T-cell (primary cell): ENCODE measurements at regions not wholly inside any gene's neighbourhood (a gene's known extent, or its start where the extent isn't known, plus 50 kb on each side); places are given as distances from the start of the nearest gene placed in this dataset.

Experiments used
- ATAC-seq, 4 experiments: fragments of 200-7000 bp in 3 of 4; fragments of 150-1000 bp in 1 of 4; cut with Tn5 transposase; replicated peaks in 1 of 4; 1 replicate in 3 of 4; 2 replicates in 1 of 4; pipeline ENCODE4 v1.10.0; 2021; ENCODE audit warnings: moderate library complexity in 3 of 4, mild to moderate bottlenecking in 2 of 4, moderate number of reproducible peaks in 1 of 4
- CTCF ChIA-PET, 2 donors: fragments of 300-600 bp; sonication (Branson Sonifier 250); formaldehyde crosslinking; loops; one replicate each; lab custom pipeline; 2022; ENCODE audit warnings: antibody characterized with exemption in 2 of 2; lab: Charles Lee
- POLR2A ChIA-PET, 2 donors: fragments of 300-600 bp; sonication (Branson Sonifier 250); formaldehyde crosslinking; loops; one replicate each; lab custom pipeline; 2022; ENCODE audit warnings: antibody characterized with exemption in 2 of 2; lab: Charles Lee
- DNase-seq, 35 experiments: peaks; one replicate each; pipeline versions ENCODE4 v3.0.0 to v3.0.0-alpha.2; 2013 to 2023
- H3K27ac ChIP-seq: one replicate; pipeline ENCODE4 v1.5.1; 2013; ENCODE audit warnings: low read length
- H3K27me3 ChIP-seq, 2 experiments: replicated peaks in 1 of 2; 1 replicate in 1 of 2; 2 replicates in 1 of 2; pipeline versions ENCODE4 v1.6.1 to v1.7.0; 2013; ENCODE audit warnings: low read length in 1 of 2, mixed read lengths in 1 of 2; ENCODE audit not compliant: control insufficient read depth in 2 of 2, insufficient read depth in 2 of 2; ENCODE audit errors: extremely low read depth in 1 of 2
- H3K36me3 ChIP-seq, 2 donors: 1 replicate in 1 of 2; 2 replicates in 1 of 2; pipeline versions ENCODE4 v1.6.1 to v1.7.0; 2013; ENCODE audit warnings: low read length in 1 of 2; ENCODE audit not compliant: control insufficient read depth in 2 of 2, insufficient read depth in 1 of 2; ENCODE audit errors: extremely low read depth in 1 of 2
- H3K4me1 ChIP-seq, 2 experiments: 1 replicate in 1 of 2; 2 replicates in 1 of 2; pipeline versions ENCODE4 v1.6.1 to v1.7.0; 2013; ENCODE audit warnings: low read length in 2 of 2, mixed read lengths in 1 of 2; ENCODE audit not compliant: insufficient read depth in 2 of 2, control insufficient read depth in 1 of 2; ENCODE audit errors: extremely low read depth in 1 of 2
- H3K4me3 ChIP-seq, 2 donors: 1 replicate in 1 of 2; 2 replicates in 1 of 2; pipeline versions ENCODE4 v1.5.1 to v1.7.0; 2013; ENCODE audit warnings: mild to moderate bottlenecking in 2 of 2, low read length in 1 of 2, moderate library complexity in 1 of 2; ENCODE audit not compliant: control insufficient read depth in 1 of 2; ENCODE audit errors: extremely low read depth in 1 of 2
- H3K9me3 ChIP-seq: 2 replicates; pipeline ENCODE4 v1.7.0; 2013
- H3K27ac Mint-ChIP-seq, 2 donors: one replicate each; pipeline ENCODE4 v1.8.0; 2020 to 2021; ENCODE audit warnings: mild to moderate bottlenecking in 2 of 2, mixed read lengths in 2 of 2
- H3K27me3 Mint-ChIP-seq, 2 donors: one replicate each; pipeline ENCODE4 v1.8.0; 2021 to 2022; ENCODE audit warnings: mixed read lengths in 2 of 2
- H3K36me3 Mint-ChIP-seq: one replicate; pipeline ENCODE4 v1.8.0; 2021; ENCODE audit warnings: mixed read lengths
- H3K4me1 Mint-ChIP-seq, 3 donors: one replicate each; pipeline ENCODE4 v1.8.0; 2020 to 2022; ENCODE audit warnings: mixed read lengths in 3 of 3, mild to moderate bottlenecking in 1 of 3
- H3K4me3 Mint-ChIP-seq, 3 donors: one replicate each; pipeline ENCODE4 v1.8.0; 2020 to 2022; ENCODE audit warnings: mild to moderate bottlenecking in 3 of 3, mixed read lengths in 3 of 3, moderate library complexity in 3 of 3
- H3K9me3 Mint-ChIP-seq, 3 donors: one replicate each; pipeline ENCODE4 v1.8.0; 2020 to 2022; ENCODE audit warnings: mixed read lengths in 3 of 3
- WGBS: methylation state at CpG from one replicate; pipeline ENCODE4 v1.1.5; 2013; ENCODE audit warnings: missing lambda C conversion rate; ENCODE audit not compliant: insufficient coverage; 5-methylcytosine and 5-hydroxymethylcytosine counted together

DNA sequence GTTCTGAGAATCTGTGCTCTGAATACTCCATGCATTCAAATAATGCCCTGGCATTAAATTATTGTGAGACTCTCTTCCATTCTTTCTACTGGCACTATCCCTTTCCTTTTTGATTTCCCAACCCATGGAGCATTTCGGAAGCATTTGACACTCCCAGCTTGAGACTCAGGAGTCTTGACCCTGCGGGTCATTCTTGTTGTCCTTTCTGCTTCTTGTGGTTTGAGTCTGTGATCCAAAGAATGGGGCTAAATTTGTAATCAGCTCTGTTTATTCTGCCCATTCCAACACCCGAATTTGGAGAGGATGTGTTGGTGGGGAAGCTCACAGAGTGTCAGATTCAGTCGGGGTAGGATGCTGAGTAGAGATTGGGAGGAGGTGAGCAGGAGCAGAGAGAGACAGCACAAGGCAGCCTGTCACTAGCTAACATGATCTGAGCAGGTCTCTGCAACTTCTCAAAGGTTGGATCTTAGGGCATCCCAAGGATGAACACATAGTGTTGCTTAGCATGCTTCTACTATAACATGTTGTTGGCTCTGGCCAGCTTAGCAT, 80.4 kb upstream of the BMPER start:
- H3K27ac Mint-ChIP-seq: no peak overlapping the region

DNA sequence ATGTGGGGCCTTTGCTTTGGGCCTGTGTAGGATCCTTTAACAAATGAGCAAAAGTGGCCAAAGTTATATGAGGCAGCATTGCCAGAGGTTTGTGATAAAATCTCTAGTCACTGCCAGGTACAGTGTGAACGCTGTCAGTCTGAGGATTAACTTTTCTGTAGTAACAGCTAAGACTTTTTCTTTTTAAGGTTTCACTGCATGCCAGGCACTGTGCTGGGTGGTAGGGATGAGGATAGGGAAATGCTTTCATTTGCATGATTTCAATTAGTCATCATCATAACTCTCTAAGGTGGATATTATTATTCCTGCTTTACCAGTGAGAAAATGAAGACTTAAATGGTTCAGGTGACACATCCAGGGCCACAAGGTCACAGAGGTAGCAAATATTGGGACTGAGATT, 79.7 kb upstream of the BMPER start:
- CTCF ChIA-PET: no interaction called here

More for the DNA sequence above, 80.4 kb upstream of the BMPER start:
- DNase-seq (no peak), ATAC-seq (no peak)
- POLR2A ChIA-PET: interaction anchor here in 1 of 2 donors (0.6 kb wide), 1 partner anchor 29 kb away, joined by 3 read pairs; no protein-coding TSS in a partner anchor
- no peaks in the 10 kb centered on the region for H3K4me1 ChIP-seq
- H3K36me3 Mint-ChIP-seq: no peaks in the 10 kb centered on the region
- H3K4me3 Mint-ChIP-seq: no peak overlapping the region
- H3K27me3 ChIP-seq: no peaks in the 10 kb centered on the region
- 33% methylated on average over 1 of the region's 4 CpGs for WGBS
- no peak overlapping the region for H3K27ac ChIP-seq
- no peaks in the 10 kb centered on the region for H3K9me3 ChIP-seq
- no peaks in the 10 kb centered on the region for H3K36me3 ChIP-seq
- no peaks in the 10 kb centered on the region for H3K4me1 Mint-ChIP-seq
- H3K9me3 Mint-ChIP-seq: peaks cover 0 to 2% (median 2%) of the 10 kb centered on the region in 3 donors
- no peak overlapping the region for H3K4me3 ChIP-seq
- CTCF ChIA-PET: interaction anchor here in 1 of 2 donors (0.5 kb wide), 1 partner anchor 23 kb away, joined by 3 read pairs; no protein-coding TSS in a partner anchor
- no peaks in the 10 kb centered on the region for H3K27me3 Mint-ChIP-seq

DNA sequence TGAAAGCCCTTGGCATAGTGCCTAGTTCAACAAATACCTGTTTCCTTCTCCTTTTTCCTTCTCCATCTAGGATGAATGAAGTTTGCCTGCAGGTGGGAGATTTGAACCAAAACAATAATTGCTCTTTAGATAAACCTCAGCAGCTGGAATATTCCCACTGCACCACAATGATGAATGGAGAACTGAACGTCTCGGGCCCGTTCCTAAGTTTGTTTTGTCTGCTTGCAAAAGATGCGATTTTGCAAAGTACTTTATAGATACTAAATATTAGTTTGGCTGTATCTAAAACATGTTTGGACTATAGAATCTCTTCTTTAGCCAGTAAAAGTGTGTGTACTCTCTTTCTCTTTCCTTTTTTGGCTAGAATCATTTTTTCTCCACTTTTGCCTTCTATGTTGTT, 75.8 kb upstream of the BMPER start:
- H3K27ac ChIP-seq: no peak overlapping the region
- POLR2A ChIA-PET: no interaction called here
- Mint-ChIP-seq H3K4me3 (no peak overlapping the region), H3K36me3 (no peaks in the 10 kb centered on the region), H3K27me3 (no peaks in the 10 kb centered on the region), H3K27ac (no peak overlapping the region), H3K9me3 (no peaks in the 10 kb centered on the region), H3K4me1 (no peaks in the 10 kb centered on the region)
- H3K27me3 ChIP-seq: no peaks in the 10 kb centered on the region
- no peaks in the 10 kb centered on the region for H3K9me3 ChIP-seq
- H3K4me3 ChIP-seq: no peak overlapping the region
- ATAC-seq (no peak), DNase-seq (no peak)
- H3K36me3 ChIP-seq: no peaks in the 10 kb centered on the region
- CTCF ChIA-PET: no interaction called here
- no CpG with 5 or more reads among the region's 4 CpGs for WGBS
- H3K4me1 ChIP-seq: no peaks in the 10 kb centered on the region

More for the DNA sequence above, 79.7 kb upstream of the BMPER start:
- Mint-ChIP-seq H3K27me3 (no peaks in the 10 kb centered on the region), H3K4me1 (no peaks in the 10 kb centered on the region), H3K27ac (no peak overlapping the region), H3K4me3 (no peak overlapping the region), H3K36me3 (no peaks in the 10 kb centered on the region), H3K9me3 (no peaks in the 10 kb centered on the region)
- no peaks in the 10 kb centered on the region for H3K4me1 ChIP-seq
- POLR2A ChIA-PET: no interaction called here
- WGBS: 86% methylated on average over 1 of the region's 1 CpG
- H3K36me3 ChIP-seq: no peaks in the 10 kb centered on the region
- H3K27ac ChIP-seq: no peak overlapping the region
- no peak overlapping the region for H3K4me3 ChIP-seq
- ATAC-seq (no peak), DNase-seq (no peak)
- no peaks in the 10 kb centered on the region for H3K9me3 ChIP-seq
- H3K27me3 ChIP-seq: no peaks in the 10 kb centered on the region

DNA sequence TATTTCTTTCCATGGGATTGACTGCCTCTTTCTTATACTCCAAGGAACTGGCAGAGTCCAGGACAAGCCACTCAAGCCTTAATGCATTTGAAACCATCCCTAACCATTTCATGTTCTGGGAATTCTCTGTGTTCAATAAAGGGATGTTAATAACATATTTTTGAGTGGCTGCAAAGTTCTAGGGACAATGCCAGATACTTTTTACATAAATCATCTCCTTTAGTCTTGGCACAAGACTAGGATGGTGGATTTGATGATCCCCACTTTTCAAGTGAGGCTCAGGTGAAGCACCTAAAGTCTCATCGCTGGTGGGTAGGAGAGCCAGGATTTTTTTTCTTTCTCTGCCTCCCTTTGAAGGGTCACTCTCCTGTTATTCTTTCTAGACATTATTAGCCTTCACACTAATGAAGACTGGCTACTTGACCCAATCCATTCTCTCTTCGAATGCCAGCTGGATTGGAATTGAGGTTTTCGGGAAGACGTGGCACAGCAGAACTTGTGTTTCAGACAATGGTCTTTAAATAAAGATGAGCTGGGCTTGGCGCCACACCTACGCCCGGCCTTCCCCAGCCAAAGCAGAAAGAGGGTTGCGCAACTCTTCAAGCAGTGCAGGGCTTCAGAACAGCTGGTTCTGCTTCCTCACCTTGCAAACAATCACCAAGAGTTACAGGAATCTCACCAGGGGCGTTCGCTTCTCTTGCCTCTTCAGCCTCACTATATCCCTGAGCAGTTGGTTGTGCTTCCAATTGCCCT, 73.8 kb upstream of the BMPER start:
- no peaks in the 10 kb centered on the region for H3K27me3 Mint-ChIP-seq
- ATAC-seq: no peak
- CTCF ChIA-PET: no interaction called here

DNA sequence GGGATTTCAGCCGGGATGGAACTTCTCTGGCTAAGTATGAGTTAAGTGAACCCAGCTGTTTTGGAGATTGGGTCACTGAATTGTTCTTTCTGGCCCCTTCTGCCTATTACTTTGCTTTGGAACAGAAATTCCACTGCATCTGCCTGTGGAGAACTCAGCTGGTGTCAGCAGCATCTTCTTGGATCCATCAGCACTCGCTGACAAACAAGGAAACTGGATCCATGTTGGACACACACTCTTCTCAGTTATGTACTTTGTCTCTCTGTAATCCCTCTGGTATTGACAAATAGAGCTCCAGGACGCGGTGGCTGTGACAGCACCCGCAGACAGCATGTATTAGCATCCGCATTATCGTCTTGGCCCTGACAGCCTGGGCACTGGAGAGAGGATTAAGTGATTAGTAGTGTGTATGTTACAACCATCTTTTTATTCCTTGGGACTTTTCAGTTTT, 73.0 kb upstream of the BMPER start:
- Histone ChIP-seq H3K4me1 (no peaks in the 10 kb centered on the region), H3K36me3 (no peaks in the 10 kb centered on the region), H3K4me3 (no peak overlapping the region), H3K27ac (no peak overlapping the region), H3K27me3 (no peaks in the 10 kb centered on the region), H3K9me3 (no peaks in the 10 kb centered on the region)
- H3K4me1 Mint-ChIP-seq: no peaks in the 10 kb centered on the region
- DNase-seq (no peak), ATAC-seq (no peak)
- no peak overlapping the region for H3K27ac Mint-ChIP-seq
- 63% methylated on average over 2 of the region's 7 CpGs for WGBS
- POLR2A ChIA-PET: no interaction called here
- peaks cover 4 to 6% (median 5%) of the 10 kb centered on the region in 3 donors for H3K9me3 Mint-ChIP-seq
- CTCF ChIA-PET: no interaction called here
- no peak overlapping the region for H3K4me3 Mint-ChIP-seq
- H3K27me3 Mint-ChIP-seq: no peaks in the 10 kb centered on the region
- H3K36me3 Mint-ChIP-seq: no peaks in the 10 kb centered on the region

More for the DNA sequence above, 73.8 kb upstream of the BMPER start:
- Histone ChIP-seq H3K9me3 (no peaks in the 10 kb centered on the region), H3K27me3 (no peaks in the 10 kb centered on the region), H3K4me1 (no peaks in the 10 kb centered on the region), H3K36me3 (no peaks in the 10 kb centered on the region), H3K4me3 (no peak overlapping the region), H3K27ac (no peak overlapping the region)
- WGBS: 84% methylated on average over 6 of the region's 10 CpGs
- POLR2A ChIA-PET: no interaction called here
- H3K9me3 Mint-ChIP-seq: peaks cover under 1 to 4% (median 2%) of the 10 kb centered on the region in 3 donors
- H3K4me1 Mint-ChIP-seq: no peaks in the 10 kb centered on the region
- H3K4me3 Mint-ChIP-seq: no peak overlapping the region
- H3K27ac Mint-ChIP-seq: no peak overlapping the region
- no peak for DNase-seq
- H3K36me3 Mint-ChIP-seq: no peaks in the 10 kb centered on the region

DNA sequence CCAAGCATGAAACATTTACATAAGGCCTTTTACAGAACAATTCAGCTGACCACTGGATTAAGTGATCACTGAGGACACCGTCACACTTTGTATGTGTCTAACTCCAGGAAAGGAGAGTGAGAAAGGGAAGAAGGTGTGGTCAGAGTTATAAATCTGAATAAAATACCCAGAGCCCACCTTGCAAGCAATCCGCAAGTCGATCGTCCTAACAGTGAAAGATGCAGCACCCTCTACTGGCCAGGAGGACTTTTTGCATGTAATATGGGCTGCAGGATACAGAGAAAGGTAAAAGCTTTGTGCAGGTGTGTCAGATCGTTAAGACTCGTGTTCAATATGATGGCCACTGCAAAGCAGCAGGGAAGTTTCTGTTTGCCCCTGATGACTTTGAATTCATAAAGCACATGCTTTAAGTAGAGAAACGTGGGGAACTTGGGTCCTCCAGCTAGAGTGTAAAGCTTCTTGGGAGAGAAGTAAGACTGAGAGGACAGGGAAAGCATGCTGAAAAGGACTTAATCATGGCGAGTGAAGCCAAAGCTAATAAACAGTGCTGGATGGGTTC, 68.5 kb upstream of the BMPER start:
- Mint-ChIP-seq H3K36me3 (no peaks in the 10 kb centered on the region), H3K27me3 (peaks cover 0 to 6% of the 10 kb centered on the region in 2 donors), H3K9me3 (peaks cover 6 to 12% (median 6%) of the 10 kb centered on the region in 3 donors), H3K4me1 (no peaks in the 10 kb centered on the region), H3K4me3 (no peak overlapping the region), H3K27ac (no peak overlapping the region)
- WGBS: 92% methylated on average over 3 of the region's 8 CpGs
- Histone ChIP-seq H3K27ac (no peak overlapping the region), H3K4me3 (no peak overlapping the region), H3K9me3 (no peaks in the 10 kb centered on the region), H3K27me3 (no peaks in the 10 kb centered on the region), H3K36me3 (no peaks in the 10 kb centered on the region), H3K4me1 (no peaks in the 10 kb centered on the region)
- CTCF ChIA-PET: no interaction called here
- POLR2A ChIA-PET: no interaction called here
- DNase-seq (peak in 1 of 35 experiments; percentile 1), ATAC-seq (no peak)
